ENCODE measurements at regions not wholly inside any gene's neighbourhood (a gene's known extent, or its start where the extent isn't known, plus 50 kb on each side); places are given as distances from the start of the nearest gene placed in this dataset.

DNA sequence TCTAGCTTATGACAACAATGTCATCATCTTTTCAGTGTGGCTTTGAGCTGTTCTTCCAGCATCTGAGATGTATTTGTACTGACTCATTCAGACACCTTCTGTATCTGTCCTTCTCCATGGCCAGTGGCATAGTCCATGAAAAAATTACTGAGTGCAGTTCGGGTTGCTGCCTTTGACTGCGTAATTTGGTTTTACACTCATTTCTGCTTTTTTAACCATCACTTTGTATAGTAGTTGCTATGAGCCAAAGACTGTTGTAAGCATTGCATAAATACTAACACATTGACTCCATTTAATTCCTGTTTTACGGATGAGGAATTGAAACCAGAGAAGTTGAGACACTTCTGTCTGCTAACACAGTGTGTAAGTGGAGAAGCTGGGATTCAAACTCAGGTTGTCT is 190.7 kb upstream of the MID1 start:
- DNase-seq (ENCODE audit: low read depth) = no peak

DNA sequence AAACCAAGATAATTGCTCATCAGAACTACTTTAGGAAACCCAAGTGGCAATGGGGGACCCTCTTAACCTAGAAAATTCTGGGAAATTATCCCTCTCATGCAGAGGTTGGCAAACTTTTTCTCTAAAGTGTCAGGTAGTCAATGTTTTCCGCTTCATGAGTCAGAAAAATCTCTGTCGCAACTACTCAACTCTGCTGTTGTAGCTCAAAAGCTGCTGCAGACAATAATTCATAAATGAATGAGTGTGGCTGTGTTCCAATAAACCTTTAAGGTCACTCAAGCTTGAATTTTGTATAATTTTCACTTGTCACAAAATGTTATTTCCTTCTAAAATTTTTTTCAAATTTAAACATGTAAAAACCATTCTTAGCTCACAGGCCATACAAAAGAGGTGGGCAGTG is 193.4 kb upstream of the MID1 start:
- DNase-seq (ENCODE audit: low read depth) = no peak

DNA sequence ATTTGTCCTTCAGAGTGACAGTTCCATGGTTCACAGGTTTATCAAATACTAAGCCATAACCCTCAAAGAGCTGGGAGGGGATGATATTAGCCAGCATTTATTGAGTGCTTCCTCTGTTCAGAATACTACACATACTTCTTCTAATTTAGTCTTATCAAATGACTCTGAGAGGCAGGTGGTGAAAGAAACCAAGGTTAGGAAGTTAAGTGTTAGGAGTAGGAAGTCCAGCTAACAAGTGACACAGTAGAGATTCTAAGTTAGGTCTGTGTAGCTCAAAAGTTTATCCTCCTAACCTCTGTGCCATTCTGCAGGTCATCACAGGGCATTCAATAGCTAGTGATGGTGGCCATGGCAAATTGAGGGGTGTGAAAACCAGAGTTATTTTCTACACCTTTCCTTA is 198.3 kb upstream of the MID1 start:
- DNase-seq (ENCODE audit: low read depth) = no peak

DNA sequence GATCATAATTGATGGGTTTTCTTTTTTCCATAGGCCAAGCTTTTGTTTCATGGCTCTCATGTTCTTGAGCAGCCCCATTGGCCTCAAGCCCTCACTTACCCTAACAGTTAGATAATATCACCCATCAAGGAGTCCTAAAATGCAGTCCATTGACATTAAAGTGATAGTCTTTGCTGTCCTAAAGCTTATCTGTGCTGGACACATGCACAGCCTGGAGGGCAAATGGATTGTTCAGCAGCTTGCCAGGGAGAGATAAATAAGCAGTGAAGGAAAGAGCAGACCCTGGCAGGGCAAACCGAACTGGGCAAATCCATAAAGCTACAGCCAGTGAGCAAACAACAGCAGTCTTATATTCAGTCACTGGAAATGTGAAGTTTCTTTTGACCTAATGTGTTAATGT is 199.6 kb upstream of the MID1 start:
- DNase-seq (ENCODE audit: low read depth) = no peak

DNA sequence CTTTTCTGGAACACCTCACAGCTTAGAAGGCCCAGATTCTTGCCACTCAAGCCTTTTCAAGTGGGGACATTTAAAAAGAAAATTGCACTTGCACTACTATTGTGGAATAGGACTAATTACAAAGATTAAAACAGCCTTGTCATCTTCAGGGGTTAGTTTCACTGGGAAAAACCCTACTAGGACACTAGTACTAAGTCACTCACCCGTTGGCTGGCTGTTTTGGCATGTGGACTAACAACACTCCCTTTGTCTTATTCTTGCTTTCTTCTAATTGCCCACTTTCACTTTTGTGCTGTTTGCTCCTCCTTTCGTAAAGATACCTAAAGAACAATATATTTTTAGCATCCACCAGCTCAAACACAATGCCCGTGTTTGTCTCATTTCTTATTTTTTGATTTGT is 200.9 kb upstream of the MID1 start:
- DNase-seq (ENCODE audit: low read depth) = no peak

DNA sequence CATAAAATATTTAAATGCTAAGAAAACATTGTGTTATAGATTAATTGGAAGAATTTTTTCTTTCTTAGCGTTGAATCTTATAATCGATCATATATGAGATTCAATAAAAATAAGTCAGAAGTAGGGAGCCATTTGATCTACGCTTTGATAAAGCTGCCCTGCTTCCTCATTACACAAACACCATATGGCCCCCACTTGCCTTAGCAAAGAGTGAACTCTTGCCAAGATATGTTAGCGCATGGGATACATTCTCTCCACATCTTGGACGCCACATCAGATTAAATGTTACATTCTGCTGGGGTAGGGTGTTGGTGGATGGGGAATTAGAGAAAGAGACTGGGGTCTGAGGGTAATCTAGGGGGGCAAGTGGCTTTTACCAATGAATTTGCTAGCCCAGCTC is 207.7 kb upstream of the MID1 start:
- no peak for DNase-seq (ENCODE audit: low read depth)

DNA sequence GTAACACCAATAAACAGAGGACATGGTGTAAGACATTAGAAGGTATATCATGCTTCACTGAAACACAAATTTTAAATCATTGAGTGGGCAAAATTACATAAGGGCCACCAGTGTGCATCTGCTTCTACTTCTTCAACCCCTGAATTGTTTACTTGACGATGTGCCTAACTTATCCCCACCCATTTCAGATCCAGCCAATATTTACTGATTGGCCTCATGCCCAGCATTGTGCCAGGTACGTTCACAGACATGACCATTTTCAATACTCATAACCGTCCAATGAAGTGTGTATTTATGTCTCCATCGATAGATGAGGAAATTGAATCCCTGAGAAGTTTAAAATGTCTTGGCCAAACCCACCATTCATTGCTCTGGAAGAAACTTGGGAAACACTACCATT is 208.3 kb upstream of the MID1 start:
- DNase-seq (ENCODE audit: low read depth) = no peak

DNA sequence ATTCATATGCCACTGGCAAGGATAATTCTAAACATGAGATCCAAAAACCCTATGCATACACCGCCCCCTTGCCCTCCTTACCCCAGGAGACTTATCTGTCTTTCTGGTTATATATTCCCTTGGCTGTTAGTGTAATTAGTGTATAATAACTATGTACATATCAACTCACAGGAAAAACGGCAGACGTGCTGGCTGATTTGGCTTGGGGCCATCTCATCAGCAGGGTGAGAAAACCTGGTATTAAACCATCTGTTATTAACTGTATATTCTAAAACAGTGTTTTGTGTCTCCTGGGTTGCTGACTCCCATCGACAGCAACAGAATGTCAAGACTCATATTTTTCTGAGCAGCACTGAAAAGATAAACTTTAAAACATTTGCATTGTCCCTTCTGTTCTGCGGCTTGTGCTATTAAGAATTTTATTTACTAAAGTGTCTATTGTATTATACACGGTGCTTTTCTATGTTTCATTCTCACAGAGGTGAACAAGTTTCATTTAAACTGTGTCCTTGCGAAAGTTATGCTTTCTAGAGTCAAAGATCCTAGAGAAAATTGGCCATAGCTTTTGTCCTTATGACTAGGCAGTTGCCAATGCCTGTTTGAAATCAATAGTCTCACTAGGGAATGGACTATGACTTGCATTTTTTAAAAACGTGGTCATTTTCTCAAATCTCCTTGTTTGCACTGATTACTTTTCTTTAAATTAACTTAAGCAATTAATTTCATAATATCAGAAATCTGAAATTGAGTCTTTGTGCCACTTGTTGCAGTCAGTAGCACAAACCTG is 211.5 kb upstream of the MID1 start:
- no peak for DNase-seq (ENCODE audit: low read depth)

DNA sequence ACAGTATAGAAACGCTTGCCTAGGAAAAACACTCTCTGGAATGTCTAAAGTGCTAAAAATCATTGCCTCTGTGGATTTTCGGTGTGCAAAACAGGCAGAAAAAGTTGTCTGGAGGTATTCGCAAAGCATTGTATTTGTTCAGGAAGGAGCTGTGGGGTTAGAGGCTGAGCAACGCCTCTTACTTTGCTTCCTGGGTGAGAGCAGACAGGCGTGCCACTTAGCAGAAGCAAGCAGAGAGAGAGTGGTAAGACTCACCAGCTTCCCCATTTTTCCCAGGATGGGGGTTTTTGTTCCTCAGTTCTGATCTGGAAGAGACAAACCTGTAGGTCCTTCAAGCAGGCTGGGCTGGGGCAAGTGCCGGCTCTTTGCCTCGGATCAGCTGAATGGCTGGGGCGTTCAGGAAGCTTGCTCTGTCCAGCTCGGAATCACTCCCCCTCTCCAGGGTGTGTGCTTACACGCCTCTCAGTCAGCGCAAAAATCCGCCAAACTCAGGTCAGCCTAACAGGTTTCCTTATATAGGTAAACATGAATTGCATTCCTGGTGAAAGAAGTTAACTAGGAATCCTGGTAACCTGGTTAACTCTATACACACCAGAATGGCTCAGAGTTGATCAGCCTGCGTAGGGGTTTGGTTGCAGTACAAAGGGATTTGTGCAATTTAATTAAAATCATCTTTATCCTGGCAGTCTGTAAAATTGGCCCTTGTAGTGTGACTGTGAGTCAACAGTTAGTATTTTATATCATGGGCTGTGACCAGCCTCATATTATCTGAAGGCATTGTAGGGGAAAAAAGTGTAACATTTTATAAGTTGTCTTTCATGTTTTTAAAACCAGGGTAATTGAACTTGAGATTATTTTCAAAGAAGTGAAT is 213.1 kb upstream of the MID1 start:
- no peak for DNase-seq (ENCODE audit: low read depth)

DNA sequence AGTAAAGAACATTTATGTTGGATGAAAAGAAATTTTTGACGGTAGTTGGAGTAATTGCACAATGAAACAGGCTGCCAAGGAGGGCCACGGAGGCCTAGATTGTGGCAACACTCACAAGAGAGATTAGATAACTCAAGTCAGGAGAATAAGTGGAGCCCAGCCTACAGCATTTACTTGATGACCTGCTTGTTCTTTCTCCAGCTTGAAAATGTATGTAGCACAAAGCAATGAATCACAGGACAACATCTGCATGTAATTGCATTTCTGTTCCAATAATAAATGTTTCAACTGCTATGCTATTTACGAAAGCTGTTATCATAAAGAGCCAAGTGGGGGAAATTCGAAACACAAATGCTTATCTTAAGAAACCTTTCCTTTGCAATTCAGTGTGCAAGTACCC is 221.2 kb upstream of the MID1 start:
- DNase-seq (ENCODE audit: low read depth) = no peak

DNA sequence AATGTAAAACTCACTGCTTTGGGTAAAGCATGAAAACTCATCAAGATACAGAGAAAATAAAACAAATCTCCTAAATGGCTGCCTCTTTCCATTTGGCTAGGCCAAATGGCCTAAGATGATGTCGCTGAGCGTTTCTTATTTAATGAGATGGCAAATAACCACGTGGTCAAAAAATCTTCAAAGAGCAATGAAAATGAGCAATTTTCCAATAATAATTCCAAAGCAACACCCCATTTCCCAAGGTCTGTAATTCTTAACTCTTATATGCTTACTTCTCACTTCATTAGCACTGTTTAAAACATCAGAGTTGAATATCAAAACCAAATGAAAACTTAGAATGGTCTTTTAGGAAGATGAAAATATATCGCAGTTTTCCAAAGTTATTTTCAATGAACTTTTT is 222.3 kb upstream of the MID1 start:
- no peak for DNase-seq (ENCODE audit: low read depth)

DNA sequence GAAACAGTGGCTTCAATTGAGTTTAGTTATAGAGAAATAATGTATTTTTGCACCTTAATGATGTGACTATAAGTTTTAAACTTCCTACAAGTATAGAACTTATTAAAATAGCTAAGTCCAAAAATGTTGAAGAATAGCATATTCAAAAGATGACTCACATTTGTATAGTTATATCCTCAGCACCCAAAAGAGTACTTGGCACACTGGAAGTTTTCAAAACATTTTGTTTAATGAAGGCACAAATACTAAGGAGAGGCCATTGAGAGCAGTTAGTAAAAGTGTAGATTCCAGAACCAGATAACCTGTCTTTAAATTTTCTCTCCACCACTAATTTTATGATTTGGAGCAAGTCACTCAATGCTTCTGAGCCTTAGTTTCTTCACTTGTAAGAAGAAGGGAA is 226.9 kb upstream of the MID1 start:
- DNase-seq (ENCODE audit: low read depth) = no peak

DNA sequence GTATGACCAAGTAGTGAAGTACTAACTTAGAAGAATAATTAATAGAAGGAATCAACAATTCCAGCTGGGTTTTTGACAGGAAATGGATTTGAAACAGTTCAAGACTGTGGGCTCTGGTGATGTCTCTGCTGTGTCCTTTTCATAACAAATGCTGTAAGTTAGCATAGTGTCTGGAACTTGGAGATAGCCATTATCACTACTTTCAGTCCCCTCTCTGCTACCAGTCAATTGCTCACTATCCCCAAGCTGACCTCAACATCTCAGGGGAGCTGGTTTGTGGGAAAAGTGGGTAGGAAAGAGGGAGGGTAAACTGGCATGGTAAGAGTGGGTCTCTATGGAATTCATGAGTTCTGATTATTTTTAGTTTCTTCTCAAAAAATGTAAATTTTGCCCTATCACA is 231.4 kb upstream of the MID1 start:
- no peak for DNase-seq (ENCODE audit: low read depth)

DNA sequence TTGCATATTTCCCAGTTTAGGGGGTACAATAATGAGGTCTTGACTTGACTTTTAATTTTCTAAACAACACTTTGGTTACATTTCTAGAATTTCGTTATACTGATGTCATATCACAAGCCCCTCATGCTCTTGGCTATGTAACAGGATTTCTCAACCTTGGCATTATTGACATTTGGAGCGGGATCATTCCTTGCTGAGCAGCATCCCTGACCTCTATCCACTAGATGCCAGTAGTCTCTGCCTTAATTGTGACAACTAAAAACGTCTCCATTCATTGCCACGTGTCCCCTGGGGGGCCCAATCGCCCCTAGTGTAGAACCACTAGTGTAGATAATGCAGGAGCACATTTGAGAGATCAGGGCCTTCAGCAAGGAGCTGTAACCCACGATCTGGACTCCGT is 234.2 kb upstream of the MID1 start:
- no peak for DNase-seq (ENCODE audit: low read depth)

DNA sequence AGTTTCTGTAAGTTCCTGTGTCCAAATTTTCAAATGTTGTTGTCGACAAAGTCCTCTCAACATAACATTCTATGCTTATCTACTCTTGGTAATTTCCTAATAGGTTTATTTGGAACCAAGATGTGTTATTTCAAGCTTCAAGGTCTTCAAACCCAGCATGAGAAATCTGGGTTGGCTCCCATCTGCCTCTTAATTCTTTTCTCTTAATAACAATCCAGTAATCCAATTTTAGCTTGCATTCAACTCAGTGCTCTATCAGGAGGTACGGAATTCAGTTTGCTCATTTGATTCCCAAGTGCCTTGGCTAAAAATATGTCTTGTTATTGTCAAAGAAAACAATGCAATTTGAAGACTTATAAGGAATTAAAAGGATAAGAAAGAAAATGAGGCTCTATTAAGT is 235.5 kb upstream of the MID1 start:
- DNase-seq (ENCODE audit: low read depth) = no peak

DNA sequence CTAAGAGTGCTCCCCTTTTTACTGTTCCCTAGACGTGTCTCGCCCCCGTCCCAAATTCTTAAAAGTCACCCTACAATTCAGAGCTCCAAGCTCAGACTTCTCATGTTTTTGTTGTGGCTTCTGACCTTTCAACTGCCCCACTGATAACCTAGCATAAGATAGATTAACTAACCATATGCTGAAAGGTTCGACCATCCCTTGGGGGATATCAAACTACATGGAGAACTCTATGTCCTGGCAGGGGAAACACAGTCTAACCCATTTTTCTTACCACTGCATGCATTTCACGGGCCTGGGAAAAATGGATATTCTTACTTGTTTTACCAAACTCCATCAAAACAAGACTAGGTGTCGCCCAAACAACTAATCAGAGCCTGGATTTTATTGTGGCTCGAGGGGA is 236.4 kb upstream of the MID1 start:
- no peak for DNase-seq (ENCODE audit: low read depth)

DNA sequence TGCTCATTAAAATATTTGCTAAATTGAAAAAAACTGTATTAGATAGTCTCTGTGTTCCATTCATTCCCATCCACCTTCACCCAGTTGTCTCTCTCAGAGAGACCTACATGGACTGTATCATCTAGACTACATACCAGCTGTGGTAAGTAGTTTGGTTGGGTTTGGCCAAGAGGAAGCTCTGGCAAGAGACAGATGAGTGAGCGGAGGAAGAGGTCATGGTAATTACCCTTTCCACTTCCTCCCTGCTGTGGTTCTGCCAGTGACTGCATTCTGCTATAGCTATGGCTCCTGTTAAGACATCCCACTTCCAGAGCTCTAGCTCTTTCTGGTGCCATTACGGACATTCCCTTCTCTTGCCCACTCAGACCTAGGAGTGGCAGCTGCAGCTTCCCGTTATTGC is 239.0 kb upstream of the MID1 start:
- no peak for DNase-seq (ENCODE audit: low read depth)

DNA sequence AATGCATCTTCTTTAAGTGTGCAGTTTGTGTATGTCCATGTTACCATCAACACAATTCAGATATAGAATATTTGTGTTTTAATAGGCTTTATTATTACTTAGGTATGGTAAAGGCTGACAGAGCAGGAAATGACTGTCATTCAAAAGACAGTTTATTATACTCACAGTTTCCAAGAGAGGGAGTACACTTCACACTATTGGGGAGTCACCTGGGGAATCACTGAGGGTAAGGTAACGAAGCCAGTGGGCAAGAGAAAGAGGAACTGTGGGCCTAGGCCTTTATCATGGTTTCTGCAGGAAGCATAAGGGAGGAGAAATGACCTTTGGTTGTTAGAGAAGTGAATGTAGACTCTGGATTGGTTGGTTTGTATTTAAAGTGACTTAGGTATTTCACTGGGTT is 235.1 kb upstream of the HCCS start:
- DNase-seq (ENCODE audit: low read depth) = no peak

DNA sequence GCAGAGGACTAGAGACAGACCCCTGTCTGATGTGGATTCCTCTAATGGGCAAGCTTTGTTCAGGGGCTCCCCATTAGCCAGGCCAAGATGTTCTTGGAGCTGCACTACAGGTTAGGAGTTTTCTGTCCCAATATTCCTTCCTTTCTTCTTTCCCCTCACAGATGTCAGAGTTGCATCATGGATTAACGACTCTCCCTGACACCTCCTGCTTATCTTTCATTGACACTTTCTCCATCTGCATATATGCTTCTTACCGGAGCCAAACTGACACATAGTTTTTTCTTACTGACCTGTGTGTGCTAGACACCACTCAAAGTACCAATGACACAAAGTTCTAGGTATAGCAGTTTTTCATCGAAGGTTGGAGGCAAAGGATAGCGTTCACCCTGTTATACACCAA is 228.6 kb upstream of the HCCS start:
- DNase-seq (ENCODE audit: low read depth) = no peak

DNA sequence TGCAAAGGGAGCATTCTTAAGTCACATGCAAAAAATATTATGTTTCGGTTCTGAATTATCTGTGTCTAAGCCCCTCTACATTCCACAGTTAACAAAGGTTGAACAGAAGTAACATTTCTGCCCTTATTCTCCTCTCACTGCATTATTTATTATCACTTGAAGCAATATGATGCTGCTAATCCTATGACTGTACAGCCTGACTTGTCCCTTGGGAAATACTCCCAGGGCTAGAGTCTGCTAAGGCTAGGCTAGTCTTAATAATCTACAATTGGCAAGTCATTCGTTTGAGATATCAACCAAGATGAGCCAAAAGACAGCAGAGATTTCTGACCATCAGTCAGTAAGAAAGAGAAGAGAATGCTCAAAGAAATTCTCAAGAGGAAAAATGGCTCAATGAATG is 226.9 kb upstream of the HCCS start:
- DNase-seq (ENCODE audit: low read depth) = peak; percentile 36

DNA sequence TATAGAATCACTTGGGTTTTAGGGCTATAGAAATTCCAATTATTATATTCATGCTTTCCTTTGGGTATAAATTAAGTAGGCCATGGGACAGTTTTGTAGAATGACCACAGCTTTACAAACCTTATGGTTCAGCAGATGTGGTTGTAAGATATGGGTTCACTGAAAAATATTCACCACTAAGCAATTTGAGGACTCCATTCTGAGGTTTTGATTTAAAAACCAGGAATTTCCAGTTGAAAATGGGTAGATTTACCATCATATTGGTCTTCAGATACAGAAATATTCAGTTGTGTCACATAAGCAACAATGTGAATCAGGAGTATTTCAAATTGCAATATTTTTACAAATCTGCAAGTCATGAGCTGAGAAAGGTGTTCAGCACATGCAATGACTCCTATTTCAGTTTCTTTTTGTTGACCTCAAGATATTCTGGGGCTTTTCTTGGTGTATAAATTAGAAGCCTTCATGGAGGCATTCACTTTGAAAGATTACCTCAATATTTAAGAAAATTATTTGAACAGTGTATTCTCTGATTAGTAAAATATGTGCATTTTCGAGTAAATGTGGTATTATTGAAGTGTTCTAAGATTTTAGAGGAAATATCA is 218.4 kb upstream of the HCCS start:
- no peak for DNase-seq (ENCODE audit: low read depth)

DNA sequence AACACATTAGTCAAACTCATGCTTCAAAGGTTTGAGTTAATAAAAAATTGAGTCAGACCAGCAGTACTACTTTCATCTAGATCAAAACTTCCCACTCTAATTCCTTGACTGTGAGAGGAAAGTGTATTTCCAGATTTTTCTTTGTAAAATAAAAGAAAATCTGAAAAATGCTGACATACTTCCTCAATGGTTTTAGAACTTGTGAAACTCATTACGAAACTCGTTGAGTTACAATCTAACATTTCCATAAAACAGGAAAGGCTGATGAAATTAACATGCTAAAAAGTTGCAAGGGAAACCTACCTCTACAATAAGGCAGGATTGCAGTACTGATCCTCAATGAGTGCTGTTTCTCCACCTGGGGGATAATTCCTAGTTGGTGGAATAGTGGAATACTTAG is 217.8 kb upstream of the HCCS start:
- DNase-seq (ENCODE audit: low read depth) = no peak

DNA sequence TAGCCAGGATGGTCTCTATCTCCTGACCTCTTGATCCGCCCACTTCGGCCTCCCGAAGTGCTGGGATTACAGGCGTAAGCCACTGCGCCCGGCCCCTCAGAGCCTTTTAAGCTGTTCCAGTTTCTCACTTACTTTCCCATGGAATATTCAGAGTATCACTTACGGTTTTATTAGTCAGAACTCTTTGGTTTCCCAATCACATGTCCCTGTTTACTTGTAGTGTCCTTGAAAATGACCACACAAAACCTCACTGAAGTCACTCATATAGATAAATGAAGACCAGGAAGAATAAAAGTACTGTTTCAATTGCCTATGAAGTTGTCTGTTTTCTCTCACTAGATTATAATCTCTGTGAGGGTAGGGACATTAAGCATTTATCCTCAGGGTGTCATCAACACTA is 217.2 kb upstream of the HCCS start:
- no peak for DNase-seq (ENCODE audit: low read depth)

All from myocyte (in vitro differentiated cells).